MM.1S (cell line): ENCODE measurements at regions not wholly inside any gene's neighbourhood (a gene's known extent, or its start where the extent isn't known, plus 50 kb on each side); places are given as distances from the start of the nearest gene placed in this dataset.
"Not testable (repeated sequence)": the region's sequence is repeated elsewhere in the genome, so short reads cannot be mapped to it uniquely, and the experiment has no call there.

Experiments used
- CTCF ChIP-seq: fragments of 300-600 bp; sonication (generic); IDR thresholded peaks from 2 replicates; pipeline ENCODE4 v1.5.1; 2016; ENCODE audit warnings: antibody characterized with exemption, low read length, mixed read lengths
- EZH2 ChIP-seq: fragments of 300-600 bp; sonication (generic); optimal IDR thresholded peaks from 2 replicates; pipeline ENCODE3; 2017; ENCODE audit warnings: low read depth, mild to moderate bottlenecking, antibody characterized with exemption, low read length, mixed read lengths
- EZH2phosphoT487 ChIP-seq: fragments of 300-600 bp; sonication (generic); IDR thresholded peaks from 2 replicates; pipeline ENCODE4 v1.6.1; 2018; ENCODE audit warnings: antibody characterized with exemption, low read length

- not testable (repeated sequence) for TF ChIP-seq CTCF, EZH2, EZH2phosphoT487
Observed at GRCh38 chr14:105704492-105704891, 178.1 kb downstream of the TMEM121 start.
